K562 (cell line): ENCODE measurements at regions not wholly inside any gene's neighbourhood (a gene's known extent, or its start where the extent isn't known, plus 50 kb on each side); places are given as distances from the start of the nearest gene placed in this dataset.
"Not testable (repeated sequence)": the region's sequence is repeated elsewhere in the genome, so short reads cannot be mapped to it uniquely, and the experiment has no call there.

Source experiments
- IRF9 ChIP-seq: fragments of 450-650 bp; IDR thresholded peaks from 2 replicates; pipeline ENCODE4 v1.6.1; 2016; ENCODE audit warnings: missing biosample characterization, missing genetic modification characterization
- NFE2L1 ChIP-seq: fragments of 450-650 bp; IDR thresholded peaks from 2 replicates; pipeline ENCODE4 v1.6.1; 2016; ENCODE audit warnings: missing genetic modification characterization, low read depth, mild to moderate bottlenecking, missing compliant biosample characterization, moderate library complexity, borderline replicate concordance
- RAD21 ChIP-seq, 2 experiments: fragments of 250-450 bp in 1 of 2; fragments of 450-650 bp in 1 of 2; sonication (Bioruptor Pico) in 1 of 2; formaldehyde crosslinking in 1 of 2; IDR thresholded peaks in 1 of 2; conservative IDR thresholded peaks in 1 of 2; 2 replicates each; pipeline versions ENCODE4 v1.4.0 to v1.8.0; 2020 to 2022; ENCODE audit warnings: mild to moderate bottlenecking in 2 of 2, moderate library complexity in 1 of 2
- ZBTB9 ChIP-seq: fragments of 450-650 bp; formaldehyde crosslinking; IDR thresholded peaks from 2 replicates; pipeline ENCODE4 v1.4.0; 2020; ENCODE audit warnings: mild to moderate bottlenecking, moderate library complexity

GRCh38 chr10:3317553-3318479 is 145.2 kb upstream of the PITRM1 start:
- not testable (repeated sequence) for TF ChIP-seq IRF9 (tag); ZBTB9 (CRISPR knock-in tag); RAD21 (CRISPR knock-in tag; conservative IDR thresholded peaks at IDR 0.05 in 1 of 2, IDR thresholded peaks at IDR 0.05 in 1 of 2); NFE2L1
